SW 1271 (cell line): ENCODE measurements at regions not wholly inside any gene's neighbourhood (a gene's known extent, or its start where the extent isn't known, plus 50 kb on each side); places are given as distances from the start of the nearest gene placed in this dataset.
"Not testable (repeated sequence)": the region's sequence is repeated elsewhere in the genome, so short reads cannot be mapped to it uniquely, and the experiment has no call there.

Experiments used
- DNase-seq, 2 experiments: peaks; one replicate each; lab custom pipeline; 2025; lab: John Stamatoyannopoulos, UW

DNA sequence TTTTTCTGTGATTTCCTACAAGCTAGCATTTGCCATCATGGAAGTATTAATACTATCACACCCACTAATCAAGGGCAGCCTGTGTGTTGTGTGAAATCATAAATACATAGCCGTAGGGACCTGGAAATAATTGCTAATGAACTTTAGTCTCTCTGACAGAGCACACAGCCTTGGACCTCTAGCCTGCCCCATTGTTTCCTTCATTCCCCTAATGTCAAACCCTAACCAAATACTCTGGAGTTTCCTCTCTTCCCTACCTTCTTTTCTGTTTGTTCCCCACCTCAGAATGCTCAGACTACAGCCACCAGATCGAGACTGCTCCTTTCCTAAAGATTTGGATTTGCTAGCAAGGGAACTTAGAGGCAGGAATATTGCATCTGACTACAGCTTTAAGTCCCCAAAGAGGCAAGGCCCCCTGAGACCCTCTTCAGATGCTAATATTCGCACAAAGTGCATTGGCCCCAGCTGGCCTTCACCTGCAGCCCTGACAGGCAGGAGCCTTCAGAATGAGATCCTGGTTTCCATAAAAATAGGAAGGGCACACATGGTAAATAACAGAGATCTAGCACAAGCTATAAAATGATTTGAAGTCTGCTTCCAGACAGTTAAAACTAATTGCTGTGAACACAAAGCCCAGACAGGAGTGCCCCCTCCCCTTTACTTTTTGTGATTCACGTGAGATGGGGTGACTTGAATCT lies 279.2 kb upstream of the DCC start:
- no peak for DNase-seq

DNA sequence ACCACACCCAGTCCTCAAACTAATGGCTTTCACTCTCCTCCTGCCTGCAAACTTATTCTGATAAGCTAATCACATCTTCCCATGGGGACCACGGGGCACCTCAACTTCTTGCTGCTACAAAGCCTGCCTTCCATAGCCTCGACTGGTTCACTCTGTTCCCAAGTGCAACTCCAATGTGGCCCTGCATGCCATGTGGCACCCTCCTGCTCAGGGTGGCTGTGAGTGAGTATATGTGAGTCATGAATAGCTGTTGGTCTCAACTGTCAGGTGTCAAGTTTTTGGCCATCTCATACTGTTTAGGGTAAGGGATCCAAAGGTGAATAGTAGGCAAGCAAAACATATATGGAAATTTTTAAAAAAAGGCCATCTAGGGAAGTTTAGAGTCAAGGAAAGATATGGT lies 276.1 kb upstream of the DCC start:
- DNase-seq, result no peak

DNA sequence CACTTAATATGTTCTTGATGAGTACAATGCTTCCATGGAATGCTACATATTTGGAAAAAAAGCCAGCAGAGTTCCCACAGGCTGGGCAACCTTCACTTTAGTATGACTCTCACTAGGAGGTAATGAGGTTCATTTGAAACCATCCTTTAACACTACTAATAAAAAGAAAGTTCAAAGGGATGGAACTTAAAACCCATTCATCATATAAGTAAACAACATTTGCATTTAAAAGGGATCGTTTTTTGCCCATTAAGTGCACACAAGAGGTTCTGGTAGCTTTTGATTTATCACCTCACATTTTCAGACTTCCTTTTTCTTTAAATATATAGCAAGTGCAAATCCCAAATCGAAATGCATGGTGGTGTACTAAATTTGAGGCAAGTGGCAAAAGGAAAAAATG lies 270.8 kb upstream of the DCC start:
- DNase-seq, result no peak

DNA sequence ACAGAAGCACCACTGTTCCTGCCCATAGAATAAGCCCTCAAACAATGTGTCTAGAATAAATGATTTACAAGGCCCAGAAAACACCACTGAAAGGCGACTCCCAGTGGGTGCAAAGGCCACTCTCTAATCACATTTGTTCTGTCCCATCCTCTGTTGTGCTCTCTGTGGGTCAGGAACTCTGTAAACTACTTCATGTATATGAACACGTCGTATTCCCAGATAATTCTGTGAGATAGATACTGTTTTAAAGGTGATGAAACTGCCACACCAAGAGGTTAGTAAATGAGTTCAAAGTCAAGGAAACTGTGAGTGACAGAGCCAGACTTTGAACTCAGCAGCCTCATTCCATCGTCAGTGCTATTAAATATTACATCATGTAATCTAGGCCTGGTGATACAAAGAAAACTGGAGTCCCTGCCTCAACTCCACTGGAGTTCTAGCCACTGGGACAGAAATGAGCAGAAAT lies 269.7 kb upstream of the DCC start:
- no peak for DNase-seq

DNA sequence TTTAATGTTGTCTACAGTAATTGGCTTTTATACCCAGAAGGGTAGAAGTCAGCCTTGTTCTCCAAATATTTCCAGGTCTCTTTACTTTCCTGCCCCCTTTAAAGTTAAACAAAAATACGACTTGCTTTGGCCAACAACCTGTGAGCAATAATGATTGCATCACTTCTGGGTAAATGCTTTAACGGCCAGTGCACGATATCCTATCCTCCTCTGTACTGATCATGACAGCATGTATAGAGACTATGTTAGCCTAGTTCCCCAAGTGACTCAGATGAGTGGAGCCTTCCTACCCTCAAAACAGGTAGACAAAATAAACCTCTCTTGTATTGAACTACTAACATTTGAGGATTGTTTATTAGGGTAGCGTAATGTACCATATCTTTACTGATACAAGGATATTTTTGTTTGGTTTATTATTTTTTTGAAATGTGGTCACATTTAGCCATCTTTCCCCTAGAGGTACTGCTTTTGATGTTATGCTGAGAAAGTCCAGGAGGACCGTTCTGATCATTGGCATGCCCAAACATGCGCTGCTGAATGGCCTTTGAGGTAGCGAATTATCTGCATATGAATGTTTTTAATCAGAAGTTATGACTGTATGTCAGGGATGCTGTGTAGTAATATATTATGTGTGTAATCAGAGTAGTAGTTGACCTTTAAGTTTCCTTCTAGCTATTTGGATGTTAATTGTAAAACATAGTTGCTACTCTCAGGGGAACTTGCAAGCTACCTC lies 262.6 kb upstream of the DCC start:
- DNase-seq, result no peak

DNA sequence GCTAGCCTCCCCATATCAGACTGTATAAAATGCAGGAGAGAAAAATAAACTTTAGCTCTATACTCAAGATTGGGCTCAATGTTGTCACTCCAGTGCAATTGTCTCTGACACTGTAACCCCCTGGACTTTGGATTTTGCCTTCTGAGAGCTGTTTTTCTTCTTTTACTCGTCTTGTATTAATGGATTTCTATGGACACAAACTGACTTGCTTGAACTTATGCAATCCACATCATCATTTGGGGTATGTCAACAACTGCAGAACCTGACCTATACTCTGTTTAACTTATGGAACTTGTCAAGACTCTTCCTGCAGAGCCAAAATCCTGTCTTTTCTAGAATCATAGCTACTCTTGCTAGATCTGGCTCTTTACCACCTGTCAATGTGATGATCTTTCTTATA lies 257.8 kb upstream of the DCC start:
- DNase-seq, result no peak

DNA sequence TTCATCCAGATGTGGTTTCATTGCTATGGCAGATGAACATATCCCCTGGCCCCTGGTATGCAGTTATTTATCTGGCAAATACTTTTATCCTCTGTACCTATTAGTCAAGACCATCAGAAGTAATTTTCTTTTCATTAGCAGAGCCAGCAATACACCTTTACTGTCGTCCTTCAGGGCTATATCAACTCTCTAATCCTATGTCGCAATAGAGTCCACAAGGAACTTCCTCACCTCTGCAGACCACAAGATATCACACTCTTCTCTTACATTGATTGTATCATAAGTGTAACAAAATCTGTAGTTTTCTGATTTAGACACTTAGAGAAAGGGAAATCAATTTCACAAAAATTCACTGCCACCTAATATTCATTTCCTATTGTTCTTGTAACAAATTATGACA lies 252.9 kb upstream of the DCC start:
- DNase-seq, result no peak

DNA sequence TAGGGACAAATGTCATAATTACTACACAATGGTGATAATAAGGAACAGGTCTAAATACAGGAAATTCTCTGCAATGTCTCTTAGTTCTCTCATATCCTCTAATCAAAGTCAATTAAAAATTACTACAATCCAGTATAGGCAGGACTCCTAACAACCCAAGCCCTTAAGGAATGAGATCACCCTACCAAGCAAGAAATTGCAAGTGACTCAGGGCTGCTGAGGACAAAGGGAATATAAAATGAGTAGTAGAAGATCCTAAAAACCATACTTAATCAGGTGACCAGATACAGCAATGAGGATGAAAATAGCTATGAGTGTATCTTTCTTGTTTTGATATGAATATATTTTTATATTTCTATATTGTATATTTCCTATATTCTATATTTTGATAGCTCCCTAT lies 250.0 kb upstream of the DCC start:
- no peak for DNase-seq

DNA sequence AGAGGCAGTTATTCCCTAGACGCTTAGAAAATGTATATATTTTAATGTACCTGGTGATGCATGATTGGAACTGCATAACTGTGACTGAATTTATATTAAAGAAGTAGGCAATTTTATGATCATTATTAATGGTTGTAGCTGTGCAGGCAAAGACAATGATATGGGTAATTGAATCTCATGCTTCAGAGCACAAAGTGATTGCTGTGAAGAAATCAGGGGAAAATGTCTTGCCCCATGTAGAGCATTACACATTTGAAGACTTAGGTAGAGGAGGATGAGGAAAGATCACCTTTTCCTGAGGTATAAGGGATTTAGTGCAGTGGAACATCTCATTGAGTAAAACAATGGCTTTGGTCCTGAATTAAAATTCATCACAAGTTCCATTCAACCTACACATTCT lies 246.8 kb upstream of the DCC start:
- no peak for DNase-seq

DNA sequence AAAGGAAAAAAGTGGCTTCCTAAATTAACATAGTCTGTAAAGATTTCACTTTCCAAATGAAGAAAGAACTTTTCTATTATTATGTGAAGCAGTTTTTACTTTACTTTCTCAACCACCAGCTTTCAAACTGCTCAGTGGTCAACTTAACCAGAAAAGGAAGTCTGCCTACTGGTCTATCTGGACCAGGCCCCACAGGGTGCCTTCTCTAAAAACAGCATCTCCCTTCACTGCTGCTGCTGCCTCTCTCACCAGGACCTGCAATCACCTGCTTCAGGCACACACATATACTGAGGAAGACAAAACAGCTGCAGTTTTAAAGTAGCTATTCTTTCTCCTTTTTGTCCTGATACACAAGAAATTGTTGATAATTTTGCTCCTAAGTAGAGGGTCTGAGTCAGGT lies 221.3 kb upstream of the DCC start:
- no peak for DNase-seq

DNA sequence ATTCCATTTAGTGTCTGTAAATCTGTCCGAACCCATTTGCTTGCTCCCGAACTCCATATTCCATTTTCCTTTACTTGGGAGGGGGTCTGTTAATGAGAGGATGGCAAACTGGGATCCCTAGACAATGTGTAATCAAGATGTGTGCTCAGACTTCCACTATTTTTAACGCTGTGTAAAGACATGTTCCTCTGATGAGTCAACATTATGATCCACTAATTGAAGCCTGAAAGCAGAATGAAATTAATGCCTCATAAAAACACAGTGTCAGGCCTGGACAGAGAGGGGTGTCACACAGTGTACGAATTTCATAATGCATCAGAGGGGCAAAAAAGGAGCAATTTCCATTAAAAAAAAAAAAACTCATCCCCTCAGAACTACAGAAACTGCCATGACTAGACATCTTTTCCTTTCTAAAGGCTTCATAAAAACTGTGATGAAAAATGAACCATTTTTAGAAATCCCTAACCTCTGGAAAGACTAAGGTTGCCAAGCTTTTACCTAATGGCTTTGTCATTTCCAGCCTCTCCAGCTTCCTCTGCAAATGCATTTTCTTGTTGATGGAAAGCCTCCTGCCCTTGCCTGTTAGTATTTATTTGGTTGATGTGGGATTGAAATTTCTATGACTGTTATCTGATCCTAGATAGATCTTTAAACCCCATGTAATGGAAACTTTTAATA lies 209.2 kb upstream of the DCC start:
- no peak for DNase-seq

DNA sequence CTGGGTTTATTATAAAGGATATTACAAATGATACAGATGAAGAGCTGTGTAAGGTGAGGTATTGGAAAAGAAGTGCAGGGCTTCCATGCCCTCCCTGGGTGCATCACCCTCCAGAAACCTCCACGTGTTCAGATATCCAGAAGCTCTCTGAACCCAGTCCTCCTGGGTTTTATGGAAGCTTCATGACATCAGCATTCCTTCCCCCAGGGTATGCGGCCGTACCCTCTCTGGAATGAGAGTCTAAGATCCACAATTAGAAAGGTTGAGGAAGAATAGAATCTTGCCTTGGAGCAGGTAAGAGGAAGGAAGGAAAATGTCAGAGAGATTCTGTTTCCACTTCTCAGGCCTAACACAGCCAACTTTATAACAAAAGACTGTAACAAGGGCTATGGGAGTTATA lies 208.2 kb upstream of the DCC start:
- DNase-seq, result no peak

DNA sequence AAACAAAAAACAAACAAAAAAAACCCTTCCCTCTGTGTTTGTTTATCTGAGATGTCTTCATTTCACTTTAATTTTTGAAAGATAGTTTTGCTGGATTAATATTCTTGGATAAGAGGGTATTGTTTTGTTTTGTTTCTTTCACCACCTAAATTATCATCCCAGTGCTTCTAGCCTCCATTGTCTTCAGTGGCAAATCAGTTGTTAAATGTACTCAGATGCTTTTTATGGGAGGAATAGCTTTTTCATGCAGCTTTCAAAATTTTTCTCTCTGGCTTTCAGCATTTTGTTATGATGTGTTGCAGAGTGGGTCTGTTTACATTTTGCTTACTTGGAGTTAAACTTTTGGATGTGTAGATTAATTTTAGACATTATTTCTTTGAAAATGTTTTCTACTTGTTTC lies 203.5 kb upstream of the DCC start:
- no peak for DNase-seq

DNA sequence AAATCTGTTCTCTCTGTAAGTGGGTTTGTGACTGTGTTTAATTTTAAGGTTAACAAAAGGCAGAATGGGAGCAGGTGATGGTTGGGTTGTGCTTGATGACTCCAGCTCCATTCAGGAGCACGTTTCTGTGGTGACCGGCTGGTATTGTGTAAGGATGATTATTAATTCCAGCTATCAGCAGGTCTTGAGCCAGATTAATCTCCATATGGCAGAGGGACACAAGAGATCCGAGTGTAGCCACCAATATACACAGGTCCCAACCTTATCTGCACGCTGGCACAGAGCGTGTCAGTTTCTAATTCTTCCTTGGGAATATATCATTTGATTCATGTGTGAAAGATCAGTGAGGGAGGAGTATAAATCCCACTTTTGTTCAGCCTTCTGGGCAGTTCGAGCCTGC lies 199.0 kb upstream of the DCC start:
- DNase-seq, result no peak

DNA sequence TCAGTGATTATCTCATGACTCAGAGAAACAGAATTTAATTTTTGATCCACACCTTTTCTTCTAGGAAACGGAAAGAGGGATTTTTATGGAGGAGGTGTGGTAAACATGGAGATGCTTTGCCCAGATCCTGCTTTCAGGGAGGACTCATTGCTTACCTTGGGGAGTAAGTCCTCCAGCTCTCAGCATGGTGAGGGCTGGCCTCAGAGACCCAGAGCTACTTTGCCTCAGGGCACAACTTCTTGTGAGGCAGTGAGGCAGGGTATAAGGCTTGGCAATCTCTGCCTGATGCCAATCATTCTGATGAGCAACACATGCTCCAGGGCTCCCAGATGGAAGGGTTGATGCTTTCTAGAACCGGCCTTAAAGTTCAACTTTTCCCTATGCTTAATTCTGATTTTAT lies 189.9 kb upstream of the DCC start:
- DNase-seq, result no peak

DNA sequence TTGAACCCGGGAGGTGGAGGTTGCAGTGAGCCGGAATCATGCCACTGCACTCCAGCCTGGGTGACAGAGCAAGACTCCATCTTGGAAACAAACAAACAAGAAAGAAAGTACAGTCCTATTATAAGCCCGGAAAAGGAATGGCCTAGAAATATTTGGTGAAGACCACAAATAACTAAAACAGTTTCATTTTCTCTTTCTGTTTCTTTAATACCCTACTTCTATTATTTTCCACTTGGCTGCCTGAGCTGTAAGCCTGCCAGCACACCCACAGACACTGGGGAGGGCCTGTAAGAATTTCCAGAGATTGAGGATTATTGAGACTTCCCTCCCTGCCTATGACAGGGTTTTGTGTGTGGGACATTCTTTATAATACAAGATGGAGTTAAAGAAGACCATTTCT lies 188.0 kb upstream of the DCC start:
- no peak for DNase-seq

DNA sequence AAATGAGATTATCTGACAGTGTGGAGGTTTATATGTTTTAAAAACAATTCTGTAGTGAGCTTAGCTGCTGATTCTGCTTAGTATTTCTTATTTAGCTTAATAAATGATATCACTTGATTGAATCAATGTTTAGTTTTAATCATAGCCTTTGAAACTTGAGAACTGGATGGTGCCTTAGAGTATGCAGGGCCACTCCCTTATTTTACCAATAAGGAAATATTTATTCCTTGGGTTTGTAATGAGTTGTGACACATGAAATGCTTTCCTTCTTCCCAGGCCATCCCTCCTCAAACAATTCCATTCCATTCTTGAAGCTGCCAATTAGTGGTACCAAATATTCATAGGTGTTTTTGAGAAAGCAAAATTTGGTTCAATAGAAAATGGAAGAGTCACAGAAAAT lies 183.8 kb upstream of the DCC start:
- no peak for DNase-seq

DNA sequence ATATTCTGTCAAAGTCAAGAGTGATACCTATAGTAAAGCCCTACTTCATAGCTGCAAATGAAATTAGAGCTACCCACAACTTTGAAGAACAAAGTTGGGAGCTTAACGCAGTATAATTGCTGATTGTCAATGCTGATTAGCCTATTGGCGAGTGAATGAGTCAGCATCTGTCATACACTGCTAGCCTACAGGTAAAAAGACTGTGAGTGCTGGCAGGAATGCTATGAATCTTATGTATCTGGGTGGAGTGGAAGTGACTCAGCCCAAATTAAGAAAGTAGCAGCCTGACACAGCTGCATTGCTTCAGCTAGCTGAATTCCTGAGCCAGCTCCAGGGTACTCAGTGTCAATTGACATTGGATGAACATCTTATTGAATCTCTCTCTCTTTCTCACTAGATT lies 179.4 kb upstream of the DCC start:
- DNase-seq, result peak; percentile 21 to 81

DNA sequence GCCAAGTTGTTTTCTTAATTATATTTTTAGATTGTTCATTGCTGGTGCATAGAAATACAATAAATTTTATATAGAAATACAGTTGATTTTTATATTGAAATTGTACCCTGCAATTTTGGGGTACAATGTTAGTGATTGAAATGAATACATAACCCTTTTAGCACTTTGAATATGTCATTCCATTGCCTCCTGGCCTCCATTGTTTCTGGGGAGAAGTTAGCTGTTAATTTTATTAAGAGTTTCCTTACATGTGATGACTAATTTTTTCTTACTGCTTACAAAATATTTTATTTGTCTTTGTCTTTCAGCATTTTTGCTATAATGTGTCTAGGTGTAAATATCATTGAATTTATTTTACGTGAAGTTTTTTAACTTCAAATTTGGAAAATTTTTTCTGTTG lies 176.5 kb upstream of the DCC start:
- no peak for DNase-seq

DNA sequence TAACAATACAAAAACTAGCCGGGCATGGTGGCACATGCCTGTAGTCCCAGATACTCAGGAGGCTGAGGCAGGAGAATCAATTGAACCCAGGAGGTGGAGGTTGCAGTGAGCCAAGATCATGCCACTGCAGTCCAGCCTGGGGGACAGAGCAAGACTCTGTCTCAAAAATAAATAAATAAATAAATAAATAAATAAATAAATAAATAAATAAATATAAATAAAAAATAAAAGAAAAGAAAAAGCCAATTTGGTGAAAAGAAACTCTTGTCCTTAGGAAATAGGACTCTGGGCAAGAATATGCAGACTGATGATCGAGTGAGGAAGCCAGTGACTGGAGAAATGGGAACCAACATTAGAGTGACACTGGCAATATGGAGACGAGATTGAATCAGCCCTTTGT lies 171.9 kb upstream of the DCC start:
- not testable (repeated sequence) for DNase-seq

DNA sequence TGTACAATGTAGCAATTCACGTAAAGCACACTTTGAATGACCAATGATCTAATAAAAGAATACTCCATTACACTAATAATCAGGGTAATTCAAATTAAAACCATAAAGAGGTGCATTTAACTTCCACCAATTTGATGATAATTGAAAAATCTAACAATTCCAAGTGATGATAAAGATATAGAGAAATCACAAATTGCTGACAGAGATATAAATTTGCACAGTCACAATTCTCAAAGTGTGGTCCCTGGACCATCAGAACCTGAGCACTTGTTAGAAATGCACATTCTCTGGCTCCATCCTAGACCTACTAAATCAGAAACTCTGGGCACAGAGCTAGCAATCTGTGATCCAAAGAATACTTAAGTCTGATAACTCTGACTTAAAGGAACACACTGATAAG lies 165.8 kb upstream of the DCC start:
- no peak for DNase-seq

DNA sequence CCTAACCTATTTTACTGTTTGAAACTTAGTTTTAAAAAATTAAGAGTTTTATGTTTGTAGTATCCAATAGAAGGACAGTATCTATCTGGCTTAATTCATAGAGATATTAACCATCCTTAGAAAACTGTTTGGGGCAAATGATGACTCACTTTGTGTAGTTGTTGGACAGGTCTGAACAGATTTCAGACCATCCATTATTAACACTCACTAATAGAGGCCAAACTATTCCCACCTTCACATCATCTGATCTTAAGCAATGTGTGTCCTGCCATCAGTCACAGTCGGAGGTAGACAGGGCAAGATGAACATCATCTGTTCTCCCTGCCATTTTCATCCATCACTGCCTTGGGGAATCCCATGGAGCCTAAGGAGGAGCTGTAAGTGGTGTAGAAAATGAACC lies 164.6 kb upstream of the DCC start:
- DNase-seq, result no peak

DNA sequence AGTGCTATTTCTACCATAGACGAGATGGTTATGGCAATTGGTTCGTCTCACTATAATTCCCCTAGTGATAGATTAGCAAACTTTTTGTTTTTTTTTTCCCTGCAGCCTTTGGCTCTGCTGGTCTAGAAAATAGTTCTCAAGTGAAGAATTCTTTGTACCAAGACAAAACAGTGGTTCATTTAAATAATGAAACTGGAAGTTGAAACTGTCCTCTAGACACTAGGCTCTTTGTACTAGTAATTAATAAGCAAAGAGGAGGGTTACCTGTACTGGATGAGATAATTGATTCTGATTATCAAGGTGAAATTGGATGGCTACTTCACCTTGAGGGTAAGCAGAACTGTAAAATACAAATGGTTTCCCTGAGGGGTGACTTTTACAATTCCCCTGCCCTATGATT lies 156.9 kb upstream of the DCC start:
- DNase-seq, result no peak
